ENCODE measurements at regions not wholly inside any gene's neighbourhood (a gene's known extent, or its start where the extent isn't known, plus 50 kb on each side); places are given as distances from the start of the nearest gene placed in this dataset.
"Not testable (repeated sequence)": the region's sequence is repeated elsewhere in the genome, so short reads cannot be mapped to it uniquely, and the experiment has no call there.

- no peak for TF ChIP-seq CTCF (IDR thresholded peaks at IDR 0.05)
- no peaks in the 10 kb centered on the region for H3K4me1 Mint-ChIP-seq (ENCODE audit: low read depth)
- ChIA-PET POLR2A (interaction anchor here (0.6 kb wide), 1 partner anchor 339 kb away, joined by 3 read pairs; no protein-coding TSS in a partner anchor), CTCF (no interaction called here)
- ATAC-seq (no peak), DNase-seq (no peak)
- H3K27ac Mint-ChIP-seq: no peak overlapping the region
- intact Hi-C loops (cut with micrococcal nuclease): no loop called here
- no peaks in the 10 kb centered on the region for H3K9me3 Mint-ChIP-seq
- no peaks in the 10 kb centered on the region for H3K36me3 Mint-ChIP-seq (ENCODE audit: low read depth)
- no peak overlapping the region for H3K4me3 Mint-ChIP-seq
- H3K27me3 Mint-ChIP-seq: peaks cover 9% of the 10 kb centered on the region
These were observed 61.5 kb downstream of the PRDM13 start for GRCh38 chr6:99668036-99668705.

- H3K9me3 Mint-ChIP-seq: peaks cover 6% of the 10 kb centered on the region
- intact Hi-C loops (cut with micrococcal nuclease): no loop called here
- TF ChIP-seq CTCF (IDR thresholded peaks at IDR 0.05): no peak
- DNase-seq (no peak), ATAC-seq (no peak)
- no peaks in the 10 kb centered on the region for H3K36me3 Mint-ChIP-seq (ENCODE audit: low read depth)
- H3K27me3 Mint-ChIP-seq: peaks cover 19% of the 10 kb centered on the region
- ChIA-PET POLR2A (no interaction called here), CTCF (no interaction called here)
- no peak overlapping the region for H3K4me3 Mint-ChIP-seq
- H3K4me1 Mint-ChIP-seq (ENCODE audit: low read depth): no peaks in the 10 kb centered on the region
- H3K27ac Mint-ChIP-seq: no peak overlapping the region
These were observed 83.5 kb downstream of the PRDM13 start for GRCh38 chr6:99689916-99690685.

- H3K27ac Mint-ChIP-seq; H3K4me1 Mint-ChIP-seq (ENCODE audit: low read depth); intact Hi-C loops (cut with micrococcal nuclease); H3K9me3 Mint-ChIP-seq; H3K36me3 Mint-ChIP-seq (ENCODE audit: low read depth); ATAC-seq; DNase-seq; POLR2A ChIA-PET; H3K4me3 Mint-ChIP-seq; CTCF ChIA-PET: not testable (repeated sequence)
- peaks cover 16% of the 10 kb centered on the region for H3K27me3 Mint-ChIP-seq
These were observed 95.7 kb downstream of the PRDM13 start for GRCh38 chr6:99702287-99702686.

- DNase-seq (no peak), ATAC-seq (no peak)
- H3K27ac Mint-ChIP-seq: no peak overlapping the region
- H3K36me3 Mint-ChIP-seq (ENCODE audit: low read depth): no peaks in the 10 kb centered on the region
- POLR2A ChIA-PET: no interaction called here
- peaks cover 2% of the 10 kb centered on the region for H3K27me3 Mint-ChIP-seq
- no peaks in the 10 kb centered on the region for H3K4me1 Mint-ChIP-seq (ENCODE audit: low read depth)
- TF ChIP-seq CTCF (IDR thresholded peaks at IDR 0.05): no peak
- CTCF ChIA-PET: interaction anchor here (1.1 kb wide), 1 partner anchor 37 kb away, joined by 6 read pairs; no protein-coding TSS in a partner anchor
- H3K9me3 Mint-ChIP-seq: peaks cover 1% of the 10 kb centered on the region
- intact Hi-C loops (cut with micrococcal nuclease): no loop called here
- no peak overlapping the region for H3K4me3 Mint-ChIP-seq
These were observed 102.4 kb downstream of the PRDM13 start for GRCh38 chr6:99709062-99709461.

- H3K9me3 Mint-ChIP-seq: peaks cover 1% of the 10 kb centered on the region
- no peak for TF ChIP-seq CTCF (IDR thresholded peaks at IDR 0.05)
- no peak for DNase-seq
- no peaks in the 10 kb centered on the region for H3K36me3 Mint-ChIP-seq (ENCODE audit: low read depth)
- no peaks in the 10 kb centered on the region for H3K4me1 Mint-ChIP-seq (ENCODE audit: low read depth)
- ChIA-PET CTCF (no interaction called here), POLR2A (interaction anchor here (0.7 kb wide), 1 partner anchor 290 kb away, joined by 4 read pairs; no protein-coding TSS in a partner anchor)
- no peak overlapping the region for H3K4me3 Mint-ChIP-seq
- ATAC-seq: no peak
- H3K27me3 Mint-ChIP-seq: peaks cover 9% of the 10 kb centered on the region
- no peak overlapping the region for H3K27ac Mint-ChIP-seq
- intact Hi-C loops (cut with micrococcal nuclease): no loop called here
These were observed 104.7 kb downstream of the PRDM13 start for GRCh38 chr6:99711302-99711701.

Measured in activated CD8-positive, alpha-beta T cell treated with anti-CD3 and anti-CD28 coated beads for 36 hours (primary cell).